Neuronal stem cell (in vitro differentiated cells): ENCODE measurements at regions not wholly inside any gene's neighbourhood (a gene's known extent, or its start where the extent isn't known, plus 50 kb on each side); places are given as distances from the start of the nearest gene placed in this dataset.

ENCODE experiments used
- DNase-seq: peaks from one replicate; pipeline ENCODE4 v3.0.0-alpha.2; 2013; ENCODE audit warnings: low spot score
- H2AFZ ChIP-seq: one replicate; pipeline ENCODE4 v1.6.1; 2013; ENCODE audit warnings: mild to moderate bottlenecking, low read length, inconsistent platforms
- H2AK5ac ChIP-seq: 2 replicates; pipeline ENCODE4 v1.6.1; 2013; ENCODE audit warnings: low read depth, mild to moderate bottlenecking, inconsistent platforms, low read length, moderate library complexity, mixed read lengths
- H2BK120ac ChIP-seq: 2 replicates; pipeline ENCODE4 v1.6.1; 2013; ENCODE audit warnings: low read depth, mild to moderate bottlenecking, inconsistent platforms, low read length, moderate library complexity, mixed read lengths
- H2BK12ac ChIP-seq: one replicate; pipeline ENCODE4 v1.6.1; 2013; ENCODE audit warnings: low read length, inconsistent platforms
- H2BK15ac ChIP-seq: 2 replicates; pipeline ENCODE4 v1.6.1; 2013; ENCODE audit warnings: mild to moderate bottlenecking, low read length, inconsistent platforms, mixed read lengths
- H2BK5ac ChIP-seq: one replicate; pipeline ENCODE4 v1.6.1; 2013; ENCODE audit warnings: inconsistent platforms, mild to moderate bottlenecking, low read length, moderate library complexity
- H3K14ac ChIP-seq: one replicate; pipeline ENCODE4 v1.6.1; 2013; ENCODE audit warnings: low read length, inconsistent platforms
- H3K18ac ChIP-seq: 2 replicates; pipeline ENCODE4 v1.6.1; 2013; ENCODE audit warnings: low read length, inconsistent platforms
- H3K23ac ChIP-seq: 2 replicates; pipeline ENCODE4 v1.6.1; 2013; ENCODE audit warnings: low read depth, mild to moderate bottlenecking, mixed read lengths, low read length, inconsistent platforms; ENCODE audit not compliant: poor library complexity
- H3K27ac ChIP-seq: replicated peaks from 3 replicates; pipeline ENCODE4 v1.5.1; 2013; ENCODE audit warnings: low read length, inconsistent platforms
- H3K27me3 ChIP-seq, 3 experiments: 2 replicates each; pipeline ENCODE4 v1.6.1; 2013; ENCODE audit warnings: low read length in 3 of 3, mild to moderate bottlenecking in 2 of 3, inconsistent platforms in 1 of 3, low read depth in 1 of 3, mixed read lengths in 1 of 3, moderate library complexity in 1 of 3; ENCODE audit not compliant: control insufficient read depth in 3 of 3, insufficient read depth in 3 of 3
- H3K36me3 ChIP-seq, 2 donors: replicated peaks in 1 of 2; 2 replicates each; pipeline ENCODE4 v1.6.1; 2013; ENCODE audit warnings: low read length in 2 of 2; ENCODE audit not compliant: control insufficient read depth in 2 of 2, insufficient read depth in 2 of 2
- H3K4ac ChIP-seq: 2 replicates; pipeline ENCODE4 v1.6.1; 2013; ENCODE audit warnings: inconsistent platforms, mild to moderate bottlenecking, low read length, moderate library complexity
- H3K4me1 ChIP-seq, 2 donors: 1 replicate in 1 of 2; 2 replicates in 1 of 2; pipeline ENCODE4 v1.6.1; 2013; ENCODE audit warnings: low read length in 2 of 2, low read depth in 1 of 2; ENCODE audit not compliant: control insufficient read depth in 2 of 2, insufficient read depth in 1 of 2
- H3K4me2 ChIP-seq: one replicate; pipeline ENCODE4 v1.6.1; 2013; ENCODE audit warnings: mild to moderate bottlenecking, low read length, inconsistent platforms; ENCODE audit not compliant: insufficient read depth, poor library complexity, severe bottlenecking
- H3K4me3 ChIP-seq, 2 donors: 2 replicates each; pipeline ENCODE4 v1.5.1; 2013; ENCODE audit warnings: low read length in 2 of 2, mild to moderate bottlenecking in 2 of 2, inconsistent platforms in 1 of 2, moderate library complexity in 1 of 2
- H3K79me1 ChIP-seq: one replicate; pipeline ENCODE4 v1.6.1; 2013; ENCODE audit warnings: low read depth, mild to moderate bottlenecking, inconsistent platforms, low read length, moderate library complexity
- H3K9ac ChIP-seq: one replicate; pipeline ENCODE4 v1.6.1; 2013; ENCODE audit warnings: mild to moderate bottlenecking, low read depth, low read length, inconsistent platforms; ENCODE audit not compliant: poor library complexity
- H3K9me3 ChIP-seq, 2 donors: replicated peaks in 1 of 2; 2 replicates each; pipeline versions ENCODE3 to v1.6.1; 2013; ENCODE audit warnings: low read length in 2 of 2, mild to moderate bottlenecking in 2 of 2, inconsistent platforms in 1 of 2, low read depth in 1 of 2, mixed read lengths in 1 of 2, moderate library complexity in 1 of 2; ENCODE audit not compliant: control insufficient read depth in 2 of 2, insufficient read depth in 1 of 2
- H4K8ac ChIP-seq: one replicate; pipeline ENCODE4 v1.6.1; 2013; ENCODE audit warnings: low read depth, mild to moderate bottlenecking, inconsistent platforms, low read length, moderate library complexity
- H4K91ac ChIP-seq: one replicate; pipeline ENCODE4 v1.6.1; 2013; ENCODE audit warnings: low read length, low read depth, mild to moderate bottlenecking, inconsistent platforms; ENCODE audit not compliant: poor library complexity
- WGBS, 2 donors: extraction: QIAGEN DNeasy Blood & Tissue Kit; methylation state at CpG; one replicate each; pipeline ENCODE4 v1.1.7; 2013; ENCODE audit warnings: missing lambda C conversion rate in 2 of 2, mixed read lengths in 1 of 2; ENCODE audit not compliant: insufficient read length in 2 of 2, insufficient replicate concordance in 1 of 2; ENCODE audit errors: extremely low coverage in 2 of 2; 5-methylcytosine and 5-hydroxymethylcytosine counted together

DNA sequence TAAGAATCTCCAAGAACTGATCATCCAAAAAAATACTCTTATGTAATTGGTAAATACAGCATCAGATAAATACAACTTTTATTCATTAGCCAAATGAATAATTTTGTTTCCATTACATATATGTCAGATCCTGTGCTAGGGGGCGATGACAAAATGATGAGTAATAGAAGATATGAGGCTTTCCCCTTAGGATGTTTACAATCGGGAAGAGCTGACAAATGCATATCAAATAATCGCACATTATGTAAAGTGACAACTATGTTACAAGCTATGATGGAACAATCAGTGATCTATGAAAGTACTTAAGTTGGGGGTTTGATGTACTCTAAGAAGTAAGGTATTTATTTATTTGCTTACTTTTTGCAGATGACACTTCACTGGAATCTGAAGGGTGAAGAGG is 465.6 kb upstream of the VSTM2A start:
- no CpG with 5 or more reads among the region's 3 CpGs for WGBS, 2 donors
- Histone ChIP-seq H3K9me3 (no peaks in the 10 kb centered on the region), H3K23ac (no peak overlapping the region), H3K4me1 (no peaks in the 10 kb centered on the region), H3K9ac (no peak overlapping the region), H2BK15ac (no peak overlapping the region), H2AFZ (no peak overlapping the region), H2BK12ac (no peak overlapping the region), H3K14ac (no peak overlapping the region), H2BK5ac (no peak overlapping the region), H3K4me2 (no peak overlapping the region), H3K4me3 (no peak overlapping the region), H4K91ac (no peak overlapping the region), H3K18ac (no peak overlapping the region), H3K4ac (no peak overlapping the region), H3K36me3 (no peaks in the 10 kb centered on the region), H2AK5ac (no peak overlapping the region), H2BK120ac (no peak overlapping the region), H3K27ac (no peak overlapping the region), H3K79me1 (no peaks in the 10 kb centered on the region), H4K8ac (no peak overlapping the region), H3K27me3 (no peaks in the 10 kb centered on the region)
- no peak for DNase-seq

DNA sequence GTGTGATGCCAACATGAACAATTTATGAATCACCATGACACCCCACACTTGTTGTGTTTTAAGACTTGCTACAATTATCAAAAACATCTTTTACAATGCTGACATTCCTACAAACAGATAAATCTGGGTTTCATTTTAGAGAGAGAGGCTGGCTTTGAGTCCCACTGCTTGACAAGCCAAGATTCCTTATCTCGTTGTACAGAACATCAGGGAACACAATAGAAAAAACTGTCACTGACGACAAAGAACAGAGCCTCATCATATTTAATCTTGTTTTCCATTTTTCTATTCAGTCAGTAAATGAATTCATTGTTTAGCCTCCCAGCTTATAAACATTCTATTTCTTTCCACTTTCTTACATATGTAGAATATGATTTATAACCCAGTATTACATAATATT is 461.6 kb upstream of the VSTM2A start:
- WGBS, 2 donors, result no CpG with 5 or more reads among the region's 2 CpGs
- Histone ChIP-seq H2AK5ac (no peak overlapping the region), H3K27me3 (no peaks in the 10 kb centered on the region)

DNA sequence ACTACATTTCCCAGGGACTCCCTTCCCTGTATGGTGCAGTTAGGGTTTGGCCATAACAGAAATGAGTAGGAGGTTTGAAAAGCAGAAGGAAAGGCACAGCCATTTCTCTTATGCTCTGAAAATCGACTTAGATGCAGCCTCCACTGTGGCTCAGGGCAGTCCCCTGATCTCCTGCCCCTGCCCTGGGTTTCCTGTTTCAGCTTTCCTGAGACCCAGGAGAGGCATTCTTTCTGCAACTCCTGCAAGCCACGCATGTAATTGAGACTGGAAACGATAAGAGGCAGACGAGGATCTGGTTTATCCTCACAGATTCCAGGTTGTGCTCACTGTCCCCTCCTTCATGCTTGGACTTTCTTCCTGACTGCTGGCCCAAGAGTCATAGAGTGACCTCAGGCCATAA is 461.2 kb upstream of the VSTM2A start:
- Histone ChIP-seq H4K91ac (no peak overlapping the region), H3K79me1 (no peaks in the 10 kb centered on the region), H3K4me3 (no peak overlapping the region), H3K36me3 (no peaks in the 10 kb centered on the region), H3K27me3 (no peaks in the 10 kb centered on the region), H3K4me2 (no peak overlapping the region), H3K18ac (no peak overlapping the region), H2AFZ (peak overlapping the region; percentile 38), H2BK12ac (no peak overlapping the region), H4K8ac (no peak overlapping the region), H3K27ac (no peak overlapping the region), H3K14ac (no peak overlapping the region), H3K23ac (no peak overlapping the region), H2BK15ac (no peak overlapping the region), H3K4me1 (no peaks in the 10 kb centered on the region), H3K9ac (no peak overlapping the region), H2AK5ac (no peak overlapping the region), H3K9me3 (no peaks in the 10 kb centered on the region), H2BK120ac (no peak overlapping the region), H2BK5ac (no peak overlapping the region), H3K4ac (no peak overlapping the region)
- no CpG with 5 or more reads among the region's 4 CpGs for WGBS, 2 donors
- DNase-seq, result no peak

More for the DNA sequence above, 461.6 kb upstream of the VSTM2A start:
- no peak overlapping the region for H2BK120ac ChIP-seq
- H2BK12ac ChIP-seq, result no peak overlapping the region
- no peak overlapping the region for H3K18ac ChIP-seq
- no peak overlapping the region for H3K23ac ChIP-seq
- no peak overlapping the region for H3K4me3 ChIP-seq
- no peaks in the 10 kb centered on the region for H3K4me1 ChIP-seq
- no peak overlapping the region for H4K8ac ChIP-seq
- no peak overlapping the region for H2AFZ ChIP-seq
- H3K36me3 ChIP-seq, result no peaks in the 10 kb centered on the region
- no peak overlapping the region for H3K4ac ChIP-seq
- H2BK15ac ChIP-seq, result no peak overlapping the region
- no peaks in the 10 kb centered on the region for H3K9me3 ChIP-seq
- no peak for DNase-seq
- no peak overlapping the region for H3K14ac ChIP-seq
- no peaks in the 10 kb centered on the region for H3K79me1 ChIP-seq
- no peak overlapping the region for H3K4me2 ChIP-seq
- no peak overlapping the region for H2BK5ac ChIP-seq
- no peak overlapping the region for H3K27ac ChIP-seq
- no peak overlapping the region for H4K91ac ChIP-seq
- no peak overlapping the region for H3K9ac ChIP-seq

DNA sequence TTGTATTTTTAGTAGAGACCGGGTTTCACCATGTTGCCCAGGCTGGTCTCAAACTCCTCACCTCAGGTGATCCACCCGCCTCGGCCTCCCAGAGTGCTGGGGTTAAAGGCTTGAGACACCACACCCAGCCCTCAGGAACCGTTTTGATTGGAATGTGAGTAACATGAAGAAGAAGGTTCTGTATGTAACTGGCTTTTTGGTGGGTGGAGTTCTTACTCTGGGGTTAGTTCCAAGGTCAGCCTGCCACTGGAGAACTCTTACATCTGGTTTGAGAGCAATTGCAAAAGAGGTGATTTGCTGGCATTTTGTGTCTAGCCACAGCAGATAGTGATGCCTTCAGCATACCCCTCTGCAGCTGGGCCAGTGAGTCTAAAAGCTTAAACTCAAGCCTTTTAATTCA is 457.8 kb upstream of the VSTM2A start:
- no peak for DNase-seq
- H2BK15ac ChIP-seq, result no peak overlapping the region
- H3K9me3 ChIP-seq, result no peaks in the 10 kb centered on the region
- H4K91ac ChIP-seq, result no peak overlapping the region
- no peak overlapping the region for H3K4me2 ChIP-seq
- H3K27me3 ChIP-seq, result no peaks in the 10 kb centered on the region
- no peak overlapping the region for H3K9ac ChIP-seq
- H3K79me1 ChIP-seq, result no peaks in the 10 kb centered on the region
- H3K4me3 ChIP-seq, result no peak overlapping the region
- H3K23ac ChIP-seq, result no peak overlapping the region
- H4K8ac ChIP-seq, result no peak overlapping the region
- H3K4ac ChIP-seq, result no peak overlapping the region
- H2BK5ac ChIP-seq, result no peak overlapping the region
- no peak overlapping the region for H3K14ac ChIP-seq
- no CpG with 5 or more reads among the region's 4 CpGs for WGBS, 2 donors
- no peak overlapping the region for H3K27ac ChIP-seq
- no peak overlapping the region for H2BK12ac ChIP-seq
- H3K18ac ChIP-seq, result no peak overlapping the region
- no peaks in the 10 kb centered on the region for H3K4me1 ChIP-seq
- H3K36me3 ChIP-seq, result no peaks in the 10 kb centered on the region
- no peak overlapping the region for H2AK5ac ChIP-seq
- no peak overlapping the region for H2AFZ ChIP-seq
- no peak overlapping the region for H2BK120ac ChIP-seq
